ENCODE measurements at regions not wholly inside any gene's neighbourhood (a gene's known extent, or its start where the extent isn't known, plus 50 kb on each side); places are given as distances from the start of the nearest gene placed in this dataset.

- no peak for DNase-seq
- intact Hi-C loops (cut with DNase I) = no loop called here
These were observed 382.6 kb downstream of the RASEF start for GRCh38 chr9:82680179-82680935.

- DNase-seq = no peak
- intact Hi-C loops (cut with DNase I) = no loop called here
These were observed 381.1 kb downstream of the RASEF start for GRCh38 chr9:82681809-82682208.

GRCh38 chr9:82682431-82682830 lies 380.5 kb downstream of the RASEF start:
- intact Hi-C loops (cut with DNase I) = no loop called here
- no peak for DNase-seq

- no peak for DNase-seq
- intact Hi-C loops (cut with DNase I) = no loop called here
These were observed 367.2 kb downstream of the RASEF start for GRCh38 chr9:82695704-82696103.

- intact Hi-C loops (cut with DNase I) = no loop called here
- DNase-seq = no peak
These were observed 356.2 kb downstream of the RASEF start for GRCh38 chr9:82706786-82707185.

- intact Hi-C loops (cut with DNase I) = no loop called here
- DNase-seq = no peak
These were observed 346.1 kb downstream of the RASEF start for GRCh38 chr9:82716821-82717220.

- DNase-seq = no peak
- intact Hi-C loops (cut with DNase I) = no loop called here
These were observed 342.4 kb downstream of the RASEF start for GRCh38 chr9:82720515-82720914.

- intact Hi-C loops (cut with DNase I) = no loop called here
- peak in 33 of 42 donors; percentile 4 to 81 (median 42) for DNase-seq
These were observed 341.3 kb downstream of the RASEF start for GRCh38 chr9:82721593-82721992.

- peak in 20 of 42 donors; percentile 2 to 55 (median 17) for DNase-seq
- intact Hi-C loops (cut with DNase I) = no loop called here
These were observed 340.9 kb downstream of the RASEF start for GRCh38 chr9:82722051-82722450.

GRCh38 chr9:82722561-82722960 lies 340.4 kb downstream of the RASEF start:
- intact Hi-C loops (cut with DNase I) = no loop called here

GRCh38 chr9:82726424-82727276 lies 336.3 kb downstream of the RASEF start:
- DNase-seq = no peak
- intact Hi-C loops (cut with DNase I) = no loop called here

More at GRCh38 chr9:82722561-82722960, 340.4 kb downstream of the RASEF start:
- DNase-seq = no peak

GRCh38 chr9:82729141-82729540 lies 333.8 kb downstream of the RASEF start:
- intact Hi-C loops (cut with DNase I) = no loop called here
- no peak for DNase-seq

GRCh38 chr9:82729991-82730589 lies 332.9 kb downstream of the RASEF start:
- intact Hi-C loops (cut with DNase I) = no loop called here
- DNase-seq = no peak

GRCh38 chr9:82732928-82733327 lies 330.0 kb downstream of the RASEF start:
- intact Hi-C loops (cut with DNase I) = no loop called here
- DNase-seq = no peak

- DNase-seq = no peak
- intact Hi-C loops (cut with DNase I) = no loop called here
These were observed 326.8 kb downstream of the RASEF start for GRCh38 chr9:82736126-82736525.

- intact Hi-C loops (cut with DNase I) = no loop called here
- no peak for DNase-seq
These were observed 326.2 kb downstream of the RASEF start for GRCh38 chr9:82736701-82737100.

- no peak for DNase-seq
- intact Hi-C loops (cut with DNase I) = no loop called here
These were observed 317.0 kb downstream of the RASEF start for GRCh38 chr9:82745919-82746318.

- DNase-seq = no peak
- intact Hi-C loops (cut with DNase I) = no loop called here
These were observed 312.5 kb downstream of the RASEF start for GRCh38 chr9:82750411-82750913.

- DNase-seq = no peak
- intact Hi-C loops (cut with DNase I) = no loop called here
These were observed 305.0 kb downstream of the RASEF start for GRCh38 chr9:82757924-82758323.

GRCh38 chr9:82761027-82761426 lies 301.9 kb downstream of the RASEF start:
- no peak for DNase-seq
- intact Hi-C loops (cut with DNase I) = no loop called here

Data from head of caudate nucleus (tissue), 42 donors.